A549 (cell line): ENCODE measurements at regions not wholly inside any gene's neighbourhood (a gene's known extent, or its start where the extent isn't known, plus 50 kb on each side); places are given as distances from the start of the nearest gene placed in this dataset.
A peak's percentile ranks its signal among the peaks of the same experiment; 100 is the strongest.

ENCODE experiments used
- ATAC-seq, 2 experiments: fragments of 200-7000 bp in 1 of 2; fragments of >200 bp in 1 of 2; cut with Nextera tagmentation in 1 of 2; cut with Tn5 transposase in 1 of 2; 3 replicates each; pipeline versions ENCODE4 v1.8.0 to v1.9.1; 2018 to 2020; ENCODE audit warnings: mild to moderate bottlenecking in 1 of 2, moderate library complexity in 1 of 2
- CTCF ChIA-PET: fragments of 300-600 bp; sonication (Branson Sonifier 250); formaldehyde crosslinking; extraction: SDS; loops from one replicate; lab custom pipeline; 2021; ENCODE audit warnings: antibody characterized with exemption, inconsistent platforms; lab: Yijun Ruan, JAX
- POLR2A ChIA-PET: fragments of 350-600 bp; formaldehyde crosslinking; extraction: SDS; loops from one replicate; lab custom pipeline; 2021; ENCODE audit warnings: antibody characterized with exemption, inconsistent platforms; lab: Yijun Ruan, JAX
- DNase-seq, 2 experiments: peaks; one replicate each; pipeline versions ENCODE4 v3.0.0 to v3.0.0-alpha.2; 2011 to 2016; ENCODE audit warnings: low read depth in 1 of 2, low spot score in 1 of 2
- FAIRE-seq: peaks from 2 replicates; lab custom pipeline; 2011; peaks lifted over from hg19 to GRCh38; lab: Jason Lieb, UNC
- H3K27ac ChIP-seq, 2 experiments: fragments of >200 bp; sonication (Bioruptor Twin); formaldehyde crosslinking; 3 replicates each; pipeline ENCODE4 v1.5.1; 2016 to 2017
- H3K4me1 ChIP-seq: fragments of >200 bp; sonication (Bioruptor Twin); formaldehyde crosslinking; 3 replicates; pipeline ENCODE4 v1.6.1; 2016
- H3K4me2 ChIP-seq: fragments of >200 bp; sonication (Bioruptor Twin); formaldehyde crosslinking; 3 replicates; pipeline ENCODE4 v1.6.1; 2016
- H3K4me3 ChIP-seq: fragments of >200 bp; sonication (Bioruptor Twin); formaldehyde crosslinking; 3 replicates; pipeline ENCODE4 v1.5.1; 2016
- H3K9me3 ChIP-seq: fragments of >200 bp; sonication (Bioruptor Twin); formaldehyde crosslinking; 3 replicates; pipeline ENCODE4 v1.6.1; 2016
- CEBPB ChIP-seq, 2 experiments: fragments of >200 bp in 1 of 2; sonication (Bioruptor Twin) in 1 of 2; formaldehyde crosslinking in 1 of 2; IDR thresholded peaks; 2 replicates each; pipeline ENCODE4 v1.6.1; 2012 to 2016
- CHD2 ChIP-seq: fragments of 150-350 bp; IDR thresholded peaks from 2 replicates; pipeline ENCODE4 v1.6.1; 2014; ENCODE audit warnings: low read length; ENCODE audit not compliant: partially characterized antibody
- CHD4 ChIP-seq: fragments of 200-600 bp; sonication (generic); IDR thresholded peaks from 2 replicates; pipeline ENCODE4 v1.6.1; 2016; ENCODE audit warnings: antibody characterized with exemption, mild to moderate bottlenecking, borderline replicate concordance
- EHF ChIP-seq: fragments of 250-450 bp; sonication (Bioruptor Pico); IDR thresholded peaks from 2 replicates; pipeline ENCODE4 v1.5.0; 2020; ENCODE audit warnings: mild to moderate bottlenecking
- EHMT2 ChIP-seq: fragments of 200-600 bp; sonication (generic); IDR thresholded peaks from 2 replicates; pipeline ENCODE4 v1.6.1; 2016; ENCODE audit warnings: antibody characterized with exemption, low read depth, mild to moderate bottlenecking, moderate library complexity
- EP300 ChIP-seq, 2 experiments: fragments of >200 bp; sonication (Bioruptor Twin); formaldehyde crosslinking; IDR thresholded peaks; 2 replicates in 1 of 2; 3 replicates in 1 of 2; pipeline ENCODE4 v1.6.1; 2016 to 2017
- ESRRA ChIP-seq: fragments of 150-350 bp; IDR thresholded peaks from 2 replicates; pipeline ENCODE4 v1.6.1; 2014; ENCODE audit warnings: mild to moderate bottlenecking, low read length, borderline replicate concordance
- HEYL ChIP-seq: fragments of 250-450 bp; sonication (Bioruptor Pico); IDR thresholded peaks from 2 replicates; pipeline ENCODE4 v1.8.0; 2021; ENCODE audit warnings: mild to moderate bottlenecking, moderate library complexity
- HOXA7 ChIP-seq: fragments of 250-450 bp; sonication (Bioruptor Pico); IDR thresholded peaks from 2 replicates; pipeline ENCODE4 v1.5.0; 2020; ENCODE audit warnings: mild to moderate bottlenecking, moderate library complexity
- HOXB13 ChIP-seq: fragments of 250-450 bp; sonication (Bioruptor Pico); IDR thresholded peaks from 2 replicates; pipeline ENCODE4 v1.5.0; 2020; ENCODE audit warnings: low read depth, mild to moderate bottlenecking, moderate library complexity
- HOXB5 ChIP-seq: fragments of 250-450 bp; sonication (Bioruptor Pico); IDR thresholded peaks from 2 replicates; pipeline ENCODE4 v1.5.0; 2020; ENCODE audit warnings: mild to moderate bottlenecking, moderate library complexity
- MAFK ChIP-seq: fragments of 450-650 bp; IDR thresholded peaks from 2 replicates; pipeline ENCODE4 v1.6.1; 2014; ENCODE audit not compliant: partially characterized antibody
- MAZ ChIP-seq: fragments of 150-350 bp; IDR thresholded peaks from 2 replicates; pipeline ENCODE4 v1.6.1; 2014; ENCODE audit warnings: antibody characterized with exemption, low read depth, low read length, borderline replicate concordance
- NPAS2 ChIP-seq: fragments of 250-450 bp; sonication (Bioruptor Pico); IDR thresholded peaks from 2 replicates; pipeline ENCODE4 v1.8.0; 2022; ENCODE audit warnings: mild to moderate bottlenecking, moderate library complexity, borderline replicate concordance
- PHF8 ChIP-seq: fragments of 200-600 bp; sonication (generic); IDR thresholded peaks from 2 replicates; pipeline ENCODE4 v1.6.1; 2016; ENCODE audit warnings: low read depth, mild to moderate bottlenecking, antibody characterized with exemption, moderate library complexity, borderline replicate concordance
- RAD21 ChIP-seq, 2 experiments: fragments of >200 bp in 1 of 2; sonication (Bioruptor Twin) in 1 of 2; formaldehyde crosslinking in 1 of 2; IDR thresholded peaks in 1 of 2; conservative IDR thresholded peaks in 1 of 2; 2 replicates in 1 of 2; 3 replicates in 1 of 2; pipeline ENCODE4 v1.6.1; 2012 to 2018; ENCODE audit warnings: inconsistent platforms in 1 of 2
- RARB ChIP-seq: fragments of 250-450 bp; sonication (Bioruptor Pico); IDR thresholded peaks from 2 replicates; pipeline ENCODE4 v1.8.0; 2021; ENCODE audit warnings: mild to moderate bottlenecking, moderate library complexity
- RFX5 ChIP-seq: fragments of 450-650 bp; IDR thresholded peaks from 2 replicates; pipeline ENCODE4 v1.7.1; 2014; ENCODE audit warnings: antibody characterized with exemption, mild to moderate bottlenecking, moderate library complexity
- USF2 ChIP-seq: fragments of 450-650 bp; IDR thresholded peaks from 2 replicates; pipeline ENCODE4 v1.6.1; 2014; ENCODE audit warnings: antibody characterized with exemption
- WGBS: methylation state at CpG from one replicate; pipeline ENCODE4 v1.1.6; 2017; ENCODE audit errors: missing lambda C conversion rate; 5-methylcytosine and 5-hydroxymethylcytosine counted together
- TF ChIP-seq, protein P1 (sequence below): fragments of 250-450 bp; sonication (Bioruptor Pico); IDR thresholded peaks from 2 replicates; pipeline ENCODE4 v1.5.0; 2020; ENCODE audit warnings: low read depth, mild to moderate bottlenecking, moderate library complexity
- TF ChIP-seq, protein P2 (sequence below): fragments of >200 bp; sonication (Bioruptor Twin); formaldehyde crosslinking; IDR thresholded peaks from 3 replicates; pipeline ENCODE4 v1.6.1; 2016

GRCh38 chr3:118827446-118827845 lies 207.2 kb downstream of the IGSF11 start:
- Histone ChIP-seq H3K4me3 (no peak overlapping the region), H3K4me2 (no peak overlapping the region), H3K4me1 (no peaks in the 10 kb centered on the region), H3K9me3 (no peaks in the 10 kb centered on the region), H3K27ac (no peak overlapping the region)
- TF ChIP-seq MAZ, result no peak
- TF ChIP-seq EP300 (IDR thresholded peaks at IDR 0.05), result no peak
- no peak for TF ChIP-seq EHMT2
- TF ChIP-seq MAFK, result peak; percentile 59
- TF ChIP-seq, protein P1, sequence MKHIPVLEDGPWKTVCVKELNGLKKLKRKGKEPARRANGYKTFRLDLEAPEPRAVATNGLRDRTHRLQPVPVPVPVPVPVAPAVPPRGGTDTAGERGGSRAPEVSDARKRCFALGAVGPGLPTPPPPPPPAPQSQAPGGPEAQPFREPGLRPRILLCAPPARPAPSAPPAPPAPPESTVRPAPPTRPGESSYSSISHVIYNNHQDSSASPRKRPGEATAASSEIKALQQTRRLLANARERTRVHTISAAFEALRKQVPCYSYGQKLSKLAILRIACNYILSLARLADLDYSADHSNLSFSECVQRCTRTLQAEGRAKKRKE (CRISPR knock-in tag), result no peak
- TF ChIP-seq PHF8, result no peak
- TF ChIP-seq RAD21 (conservative IDR thresholded peaks at IDR 0.05 in 1 of 2, IDR thresholded peaks at IDR 0.05 in 1 of 2), result no peak
- 53% methylated on average over 3 of the region's 3 CpGs for WGBS
- CTCF ChIA-PET, result no interaction called here
- POLR2A ChIA-PET, result no interaction called here
- no peak for DNase-seq
- no peak for ATAC-seq
- FAIRE-seq, result no peak

- no peak for DNase-seq
- no peaks in the 10 kb centered on the region for H3K9me3 ChIP-seq
- H3K27ac ChIP-seq, result no peak overlapping the region
- POLR2A ChIA-PET, result no interaction called here
- 28% methylated on average over 4 of the region's 4 CpGs for WGBS
- no peak overlapping the region for H3K4me2 ChIP-seq
- TF ChIP-seq CHD2 (no peak), EHF (CRISPR knock-in tag) (no peak), HOXB5 (CRISPR knock-in tag) (no peak), CHD4 (no peak), NPAS2 (CRISPR knock-in tag) (no peak), EP300 (IDR thresholded peaks at IDR 0.05) (no peak), HOXB13 (no peak), ESRRA (no peak)
- TF ChIP-seq, protein P2, sequence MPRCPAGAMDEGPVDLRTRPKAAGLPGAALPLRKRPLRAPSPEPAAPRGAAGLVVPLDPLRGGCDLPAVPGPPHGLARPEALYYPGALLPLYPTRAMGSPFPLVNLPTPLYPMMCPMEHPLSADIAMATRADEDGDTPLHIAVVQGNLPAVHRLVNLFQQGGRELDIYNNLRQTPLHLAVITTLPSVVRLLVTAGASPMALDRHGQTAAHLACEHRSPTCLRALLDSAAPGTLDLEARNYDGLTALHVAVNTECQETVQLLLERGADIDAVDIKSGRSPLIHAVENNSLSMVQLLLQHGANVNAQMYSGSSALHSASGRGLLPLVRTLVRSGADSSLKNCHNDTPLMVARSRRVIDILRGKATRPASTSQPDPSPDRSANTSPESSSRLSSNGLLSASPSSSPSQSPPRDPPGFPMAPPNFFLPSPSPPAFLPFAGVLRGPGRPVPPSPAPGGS, result no peak
- no peaks in the 10 kb centered on the region for H3K4me1 ChIP-seq
- CTCF ChIA-PET, result no interaction called here
- H3K4me3 ChIP-seq, result no peak overlapping the region
- ATAC-seq, result no peak
- no peak for FAIRE-seq
Measured at GRCh38 chr3:118828351-118828750, 206.3 kb downstream of the IGSF11 start.

DNA sequence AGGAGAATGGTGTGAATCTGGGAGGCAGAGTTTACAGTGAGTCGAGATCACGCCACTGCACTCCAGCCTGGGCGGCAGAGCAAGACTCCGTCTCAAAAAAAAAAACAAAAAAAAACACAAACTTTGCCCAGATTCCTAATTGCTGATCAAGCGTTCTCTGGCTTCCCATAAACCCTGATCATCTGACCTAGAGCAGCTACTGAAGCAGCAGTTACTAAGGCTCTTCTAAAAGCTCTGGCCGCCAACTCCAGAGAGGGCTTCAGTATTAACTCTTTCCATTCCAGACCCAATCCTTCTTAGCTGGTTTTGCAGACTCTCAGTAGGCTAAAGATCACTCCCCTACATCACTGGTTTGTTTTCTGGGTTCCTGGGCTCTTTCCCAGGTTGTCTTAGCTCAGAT lies 201.6 kb downstream of the IGSF11 start:
- H3K27ac ChIP-seq, result no peak overlapping the region
- peak; percentile 41 for TF ChIP-seq MAFK
- TF ChIP-seq USF2, result no peak
- TF ChIP-seq, all 56 proteins: peak for 1
- FAIRE-seq (no peak), ATAC-seq (no peak), DNase-seq (no peak)
- ChIA-PET POLR2A (no interaction called here), CTCF (interaction anchor here (0.7 to 1.5 kb wide), 4 partner anchors 16 to 1172 kb away, joined by 3 to 5 read pairs (median 4); no protein-coding TSS in a partner anchor)
- no peaks in the 10 kb centered on the region for H3K9me3 ChIP-seq
- H3K4me1 ChIP-seq, result no peaks in the 10 kb centered on the region
- H3K4me3 ChIP-seq, result no peak overlapping the region
- no peak overlapping the region for H3K4me2 ChIP-seq
- WGBS, result 18% methylated on average over 6 of the region's 6 CpGs

DNA sequence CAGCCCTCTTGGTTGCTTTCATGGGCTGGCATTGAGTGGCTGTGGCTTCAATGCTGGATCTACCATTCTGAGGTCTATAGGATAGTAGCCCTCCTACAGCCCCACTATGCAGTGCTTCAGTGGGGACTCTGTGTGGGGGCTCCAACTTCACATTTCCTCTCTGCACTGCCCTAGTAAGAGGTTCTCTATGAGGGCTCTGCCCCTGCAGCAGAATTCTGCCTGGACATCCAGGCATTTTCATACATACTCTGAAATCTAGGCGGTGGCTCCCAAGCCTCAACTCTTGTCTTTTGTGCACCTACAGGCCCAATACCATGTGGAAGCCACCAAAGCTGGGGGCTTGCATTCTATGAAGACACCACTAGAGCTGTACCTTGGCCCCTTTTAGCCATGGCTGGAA lies 195.8 kb downstream of the IGSF11 start:
- DNase-seq, result no peak
- no peak overlapping the region for H3K4me3 ChIP-seq
- WGBS, result 50% methylated on average over 1 of the region's 1 CpG
- TF ChIP-seq NPAS2 (CRISPR knock-in tag) (no peak), CEBPB (IDR thresholded peaks at IDR 0.05) (no peak), RARB (CRISPR knock-in tag) (no peak), RAD21 (conservative IDR thresholded peaks at IDR 0.05 in 1 of 2, IDR thresholded peaks at IDR 0.05 in 1 of 2) (no peak), RFX5 (no peak), HEYL (CRISPR knock-in tag) (no peak), HOXA7 (CRISPR knock-in tag) (no peak)
- TF ChIP-seq, protein P2, result no peak
- TF ChIP-seq, all 56 proteins: peak for 0
- Histone ChIP-seq H3K9me3 (peaks cover 7% of the 10 kb centered on the region; the same call in 1 of the 3 replicates), H3K4me1 (no peaks in the 10 kb centered on the region), H3K27ac (no peak overlapping the region), H3K4me2 (no peak overlapping the region)
- ChIA-PET CTCF (no interaction called here), POLR2A (no interaction called here)
- ATAC-seq (no peak), FAIRE-seq (no peak)
